Mucosa of gallbladder (tissue), 1 donor: ENCODE measurements at regions not wholly inside any gene's neighbourhood (a gene's known extent, or its start where the extent isn't known, plus 50 kb on each side); places are given as distances from the start of the nearest gene placed in this dataset.
"Not testable (repeated sequence)": the region's sequence is repeated elsewhere in the genome, so short reads cannot be mapped to it uniquely, and the experiment has no call there.

Experiments
- DNase-seq: peaks from one replicate; pipeline ENCODE4 v3.0.0-alpha.2; 2020; ENCODE audit warnings: low spot score
- donor health status: DM: no; HTN: no; CAD: no.

GRCh38 chr14:82935691-82936090 is 1402.0 kb upstream of the SEL1L start:
- DNase-seq, result no peak

DNA sequence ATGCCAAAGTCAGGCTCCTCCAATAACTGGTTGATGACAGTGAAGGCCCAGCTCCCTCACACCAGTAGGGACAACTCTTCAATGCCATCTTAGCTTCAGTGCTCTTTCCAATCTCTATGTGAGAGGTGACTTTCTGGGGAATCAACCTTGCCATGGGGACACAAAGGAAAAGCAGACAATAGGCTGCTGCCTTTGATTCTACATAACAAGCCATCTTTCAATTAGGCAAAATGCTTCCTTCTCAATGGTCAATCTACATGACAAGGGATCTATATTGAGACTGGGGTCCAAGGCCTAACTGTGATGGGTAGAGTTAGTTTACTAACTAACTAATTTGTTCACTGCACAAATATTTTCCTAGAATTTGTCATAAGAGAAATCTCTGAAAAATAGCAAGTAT is 1417.5 kb upstream of the SEL1L start:
- no peak for DNase-seq

GRCh38 chr14:82963756-82964155 is 1430.1 kb upstream of the SEL1L start:
- no peak for DNase-seq

GRCh38 chr14:82987502-82988124 is 1454.0 kb upstream of the SEL1L start:
- no peak for DNase-seq

DNA sequence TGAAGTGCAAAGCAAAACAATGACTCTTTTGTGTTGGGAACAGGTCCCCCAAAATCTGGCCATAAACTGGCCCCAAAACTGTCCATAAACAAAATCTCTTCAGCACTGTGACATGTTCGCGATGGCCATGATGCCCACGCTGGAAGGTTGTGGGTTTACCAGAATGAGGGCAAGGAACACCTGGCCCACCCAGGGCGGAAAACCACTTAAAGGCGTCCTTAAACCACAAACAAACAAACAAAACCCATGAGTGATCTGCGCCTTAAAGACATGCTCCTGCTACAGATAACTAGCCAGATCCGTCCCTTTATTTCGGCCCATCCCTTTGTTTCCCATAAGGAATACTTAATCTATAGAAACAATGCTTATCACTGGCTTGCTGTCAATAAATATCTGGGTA is 1460.9 kb upstream of the SEL1L start:
- not testable (repeated sequence) for DNase-seq

- no peak for DNase-seq
Observed at GRCh38 chr14:82999802-83000201, 1466.1 kb upstream of the SEL1L start.

DNA sequence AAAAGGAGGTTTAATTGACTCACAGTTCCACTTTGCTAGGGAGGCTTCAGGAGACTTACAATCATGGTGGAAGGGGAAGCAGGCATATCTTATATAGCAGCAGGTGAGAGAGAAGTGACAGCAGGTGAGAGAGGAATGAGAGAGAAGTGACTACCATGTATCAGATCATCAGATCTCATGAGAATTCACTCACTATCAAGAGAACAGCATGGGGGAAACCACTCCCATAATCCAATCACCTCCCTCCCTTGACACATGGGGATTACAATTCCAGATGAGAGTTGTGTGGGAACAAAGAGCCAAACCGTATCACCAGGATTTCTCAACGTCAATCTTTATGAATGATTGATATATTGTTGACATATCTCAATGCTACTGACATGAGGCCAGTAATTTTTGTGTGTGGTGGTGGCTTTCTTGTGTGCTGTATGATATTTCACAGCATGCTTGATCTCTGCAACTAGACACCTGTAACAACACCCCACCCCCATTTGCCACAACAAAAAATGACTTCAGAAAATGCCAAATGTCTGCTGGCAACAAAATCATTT is 1470.9 kb upstream of the SEL1L start:
- no peak for DNase-seq

GRCh38 chr14:83006121-83006670 is 1472.5 kb upstream of the SEL1L start:
- DNase-seq, result peak; percentile 21

DNA sequence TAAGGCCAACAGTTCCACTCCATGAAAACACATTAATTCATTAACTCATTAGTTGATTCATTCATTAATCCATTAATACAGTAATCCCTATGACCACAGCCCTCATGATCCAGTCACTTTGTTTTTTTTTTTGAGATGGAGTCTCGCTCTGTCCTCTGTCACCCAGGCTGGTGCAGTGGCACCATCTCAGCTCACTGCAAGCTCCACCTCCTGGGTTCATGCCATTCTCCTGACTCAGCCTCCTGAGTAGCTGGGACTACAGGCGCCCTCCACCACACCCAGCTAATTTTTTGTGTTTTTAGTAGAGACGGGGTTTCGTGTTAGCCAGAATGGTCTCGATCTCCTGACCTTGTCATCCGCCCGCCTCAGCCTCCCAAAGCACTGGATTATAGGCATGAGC is 1473.4 kb upstream of the SEL1L start:
- not testable (repeated sequence) for DNase-seq

DNA sequence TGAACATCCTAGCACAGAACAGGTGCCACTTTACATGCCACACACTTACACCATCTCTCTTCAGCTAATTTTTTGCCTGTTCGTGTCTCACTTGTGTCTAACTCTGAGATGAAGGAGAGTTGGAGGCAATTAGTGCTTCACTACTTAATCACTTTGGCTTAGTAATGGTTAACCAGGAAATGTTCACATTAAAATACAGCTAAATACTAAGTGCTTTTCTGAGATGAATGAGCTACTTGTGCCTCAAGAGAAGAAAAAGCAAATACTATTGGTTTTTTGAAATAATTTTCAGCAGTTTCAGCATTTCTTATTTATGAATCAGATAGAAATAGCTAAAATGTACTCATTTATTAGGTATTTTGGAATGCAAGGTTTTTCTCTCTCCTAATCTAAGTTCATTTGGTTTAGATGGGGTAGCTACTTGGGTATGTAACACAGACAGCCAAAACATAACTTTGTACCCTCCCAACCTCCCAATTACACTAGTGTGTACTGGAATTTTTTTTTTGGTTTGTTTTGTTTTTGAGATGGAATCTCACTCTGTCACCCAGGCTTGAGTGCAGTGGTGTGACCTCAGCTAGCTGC is 1474.1 kb upstream of the SEL1L start:
- no peak for DNase-seq

DNA sequence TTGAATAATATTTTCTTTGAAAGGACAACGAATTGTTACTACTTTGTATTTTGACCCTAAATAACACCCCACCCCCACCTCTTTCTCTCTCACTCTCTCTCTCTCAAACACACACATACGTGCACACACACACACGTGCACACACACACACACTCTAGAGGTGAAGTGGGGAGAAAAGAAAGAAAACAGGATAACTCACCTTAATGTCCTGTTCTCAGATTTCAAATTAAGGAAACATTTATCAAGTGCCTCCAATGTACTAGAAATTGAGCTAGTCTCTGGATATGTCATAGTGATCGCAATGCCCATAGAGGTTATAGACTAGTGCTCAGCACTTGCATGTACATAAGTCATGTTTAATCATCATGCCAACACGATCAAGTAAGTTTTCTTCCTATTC is 1483.6 kb upstream of the SEL1L start:
- DNase-seq, result no peak

DNA sequence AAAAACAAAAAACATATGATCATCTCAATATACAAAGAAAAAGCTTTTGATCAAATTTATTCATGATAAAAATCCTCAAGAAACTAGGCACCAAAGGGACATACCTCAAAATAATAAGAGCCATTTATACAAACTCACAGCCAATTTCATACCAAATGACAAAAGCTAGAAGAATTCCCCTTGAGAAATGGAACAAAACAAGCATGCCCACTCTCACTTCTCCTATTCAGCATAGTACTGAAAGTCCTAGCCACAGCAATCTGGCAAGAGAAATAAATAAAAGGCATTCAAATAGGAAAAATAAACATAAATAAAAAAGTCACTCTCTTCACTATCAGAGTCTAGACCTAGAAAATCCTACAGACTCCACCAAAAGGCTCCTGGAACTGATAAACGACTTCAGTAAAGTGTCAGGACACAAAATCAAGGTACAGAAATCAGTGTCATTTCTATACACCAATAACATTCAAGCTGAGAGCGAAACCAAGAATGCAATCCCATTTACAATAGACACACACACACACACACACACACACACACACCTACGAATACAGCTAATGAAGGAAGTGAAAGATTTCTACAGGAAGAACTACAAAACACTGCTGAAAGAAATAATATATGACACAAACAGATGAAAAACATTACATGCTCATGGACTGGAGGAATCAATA is 1486.2 kb upstream of the SEL1L start:
- DNase-seq, result no peak

DNA sequence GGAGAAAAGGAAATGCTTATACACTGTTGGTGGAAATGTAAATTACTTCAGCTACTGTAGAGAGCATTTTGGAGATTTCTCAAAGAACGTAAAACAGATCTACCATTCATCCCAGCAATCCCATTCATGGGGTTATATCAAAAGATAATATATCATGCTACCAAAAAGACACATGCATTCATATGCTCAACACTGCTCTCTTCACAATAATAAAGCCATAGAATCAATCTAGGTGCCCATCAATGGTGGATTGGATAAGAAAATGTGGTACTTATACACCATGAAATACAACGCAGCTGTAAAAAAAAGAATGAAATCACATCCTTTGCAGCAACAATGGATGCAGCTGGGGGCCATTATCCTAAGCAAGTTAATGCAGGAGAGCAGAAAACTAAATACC is 1487.7 kb upstream of the SEL1L start:
- no peak for DNase-seq

DNA sequence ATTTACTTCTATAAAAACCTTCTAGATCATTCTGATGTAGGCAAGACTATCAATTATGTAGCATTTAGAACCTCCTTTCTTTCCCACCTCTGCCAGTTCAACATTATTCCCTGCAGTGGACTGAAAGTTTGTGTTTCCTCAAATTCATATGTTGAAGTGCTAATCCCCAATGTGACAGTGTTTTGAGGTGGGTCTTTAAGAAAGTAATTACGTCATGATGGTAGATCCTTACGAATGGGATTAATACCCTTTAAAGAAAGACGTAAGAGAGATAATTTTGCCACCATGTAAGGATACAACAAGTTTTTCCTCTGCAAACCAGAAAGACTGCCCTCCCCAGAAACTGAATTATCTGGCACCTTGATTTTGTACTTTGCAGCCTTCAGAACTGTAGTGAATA is 1489.7 kb upstream of the SEL1L start:
- no peak for DNase-seq

GRCh38 chr14:83041224-83041623 is 1507.6 kb upstream of the SEL1L start:
- DNase-seq, result no peak

GRCh38 chr14:83042858-83043257 is 1509.2 kb upstream of the SEL1L start:
- no peak for DNase-seq

GRCh38 chr14:83044001-83044400 is 1510.3 kb upstream of the SEL1L start:
- no peak for DNase-seq

GRCh38 chr14:83047059-83047830 is 1513.6 kb upstream of the SEL1L start:
- no peak for DNase-seq

DNA sequence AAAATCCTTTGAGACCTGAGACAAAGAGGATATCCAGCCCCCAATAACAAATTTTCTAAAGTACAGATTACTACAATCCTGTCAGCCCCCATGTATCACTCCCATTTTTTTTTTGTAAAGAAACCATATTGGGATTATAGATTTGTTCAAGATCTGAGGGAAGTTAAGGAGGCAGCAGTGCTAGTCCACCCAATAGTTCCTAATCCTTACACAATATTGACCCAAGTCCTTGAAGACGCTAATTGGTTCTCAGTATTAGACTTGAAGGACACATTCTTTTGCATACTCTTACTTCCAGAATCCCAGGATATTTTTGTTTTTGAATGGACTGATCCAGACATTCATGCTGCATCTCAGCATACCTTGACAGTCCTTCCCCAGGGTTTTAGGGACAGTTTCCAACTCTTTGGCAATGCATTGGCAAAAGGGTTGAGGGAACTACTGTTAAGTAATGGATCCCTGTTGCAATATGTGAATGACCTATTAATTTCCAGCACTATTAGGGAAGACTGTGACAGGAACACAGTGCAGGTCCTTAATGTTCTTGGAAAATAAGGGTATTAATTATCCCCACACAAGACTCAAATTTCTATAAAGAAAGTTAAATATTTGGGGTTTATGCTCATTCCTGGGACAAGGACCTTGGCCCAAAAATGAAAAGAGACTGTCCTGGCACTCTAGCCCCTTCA is 1519.5 kb upstream of the SEL1L start:
- no peak for DNase-seq

GRCh38 chr14:83058068-83058467 is 1524.4 kb upstream of the SEL1L start:
- DNase-seq, result no peak

- DNase-seq, result no peak
Observed at GRCh38 chr14:83071888-83072501, 1538.3 kb upstream of the SEL1L start.
